ENCODE measurements at regions not wholly inside any gene's neighbourhood (a gene's known extent, or its start where the extent isn't known, plus 50 kb on each side); places are given as distances from the start of the nearest gene placed in this dataset.
A peak's percentile ranks its signal among the peaks of the same experiment; 100 is the strongest.

- no peak for TF ChIP-seq CTCF (IDR thresholded peaks at IDR 0.05; ENCODE audit: low read depth, low read length, missing control alignments)
- no peak for DNase-seq (ENCODE audit: low read depth)
- H3K4me3 ChIP-seq (ENCODE audit: low read depth, low read length), result no peak overlapping the region
Measured at GRCh38 chr10:3908183-3908582, 123.2 kb upstream of the KLF6 start.

- no peak overlapping the region for H3K4me3 ChIP-seq (ENCODE audit: low read depth, low read length)
- TF ChIP-seq CTCF (IDR thresholded peaks at IDR 0.05; ENCODE audit: low read depth, low read length, missing control alignments), result no peak
- DNase-seq (ENCODE audit: low read depth), result no peak
Measured at GRCh38 chr10:3907514-3907913, 122.5 kb upstream of the KLF6 start.

GRCh38 chr10:3906511-3907111, 121.6 kb upstream of the KLF6 start:
- no peak for DNase-seq (ENCODE audit: low read depth)
- TF ChIP-seq CTCF (IDR thresholded peaks at IDR 0.05; ENCODE audit: low read depth, low read length, missing control alignments), result no peak
- no peak overlapping the region for H3K4me3 ChIP-seq (ENCODE audit: low read depth, low read length)

- no peak overlapping the region for H3K4me3 ChIP-seq (ENCODE audit: low read depth, low read length)
- TF ChIP-seq CTCF (IDR thresholded peaks at IDR 0.05; ENCODE audit: low read depth, low read length, missing control alignments), result no peak
- DNase-seq (ENCODE audit: low read depth), result no peak
Measured at GRCh38 chr10:3904419-3904960, 119.5 kb upstream of the KLF6 start.

- no peak for TF ChIP-seq CTCF (IDR thresholded peaks at IDR 0.05; ENCODE audit: low read depth, low read length, missing control alignments)
- no peak for DNase-seq (ENCODE audit: low read depth)
- no peak overlapping the region for H3K4me3 ChIP-seq (ENCODE audit: low read depth, low read length)
Measured at GRCh38 chr10:3902809-3903410, 117.9 kb upstream of the KLF6 start.

GRCh38 chr10:3902054-3902808, 117.2 kb upstream of the KLF6 start:
- TF ChIP-seq CTCF (IDR thresholded peaks at IDR 0.05; ENCODE audit: low read depth, low read length, missing control alignments), result no peak
- H3K4me3 ChIP-seq (ENCODE audit: low read depth, low read length), result no peak overlapping the region
- DNase-seq (ENCODE audit: low read depth), result peak; percentile 66

Measured in GM12864 (cell line).